ENCODE measurements at regions not wholly inside any gene's neighbourhood (a gene's known extent, or its start where the extent isn't known, plus 50 kb on each side); places are given as distances from the start of the nearest gene placed in this dataset.

GRCh38 chr2:7931808-7932207 lies 750.0 kb upstream of the ID2 start:
- no peak for DNase-seq (ENCODE audit: low read depth)

GRCh38 chr2:7933672-7934071 lies 748.2 kb upstream of the ID2 start:
- no peak for DNase-seq (ENCODE audit: low read depth)

- no peak for DNase-seq (ENCODE audit: low read depth)
Observed at GRCh38 chr2:7934476-7934875, 747.4 kb upstream of the ID2 start.

- DNase-seq (ENCODE audit: low read depth): no peak
Observed at GRCh38 chr2:7937082-7937481, 744.8 kb upstream of the ID2 start.

GRCh38 chr2:7940723-7941122 lies 741.1 kb upstream of the ID2 start:
- DNase-seq (ENCODE audit: low read depth): no peak

GRCh38 chr2:7943446-7943845 lies 738.4 kb upstream of the ID2 start:
- no peak for DNase-seq (ENCODE audit: low read depth)

GRCh38 chr2:7945026-7945425 lies 736.8 kb upstream of the ID2 start:
- no peak for DNase-seq (ENCODE audit: low read depth)

- no peak for DNase-seq (ENCODE audit: low read depth)
Observed at GRCh38 chr2:7950035-7950612, 731.7 kb upstream of the ID2 start.

- DNase-seq (ENCODE audit: low read depth): no peak
Observed at GRCh38 chr2:7951001-7951400, 730.9 kb upstream of the ID2 start.

- no peak for DNase-seq (ENCODE audit: low read depth)
Observed at GRCh38 chr2:7951490-7951889, 730.4 kb upstream of the ID2 start.

GRCh38 chr2:7952046-7952745 lies 729.7 kb upstream of the ID2 start:
- DNase-seq (ENCODE audit: low read depth): no peak

GRCh38 chr2:7953195-7953594 lies 728.7 kb upstream of the ID2 start:
- DNase-seq (ENCODE audit: low read depth): no peak

- no peak for DNase-seq (ENCODE audit: low read depth)
Observed at GRCh38 chr2:7954234-7954633, 727.6 kb upstream of the ID2 start.

- no peak for DNase-seq (ENCODE audit: low read depth)
Observed at GRCh38 chr2:7956126-7956689, 725.6 kb upstream of the ID2 start.

GRCh38 chr2:7961550-7961949 lies 720.3 kb upstream of the ID2 start:
- no peak for DNase-seq (ENCODE audit: low read depth)

- no peak for DNase-seq (ENCODE audit: low read depth)
Observed at GRCh38 chr2:7962161-7962560, 719.7 kb upstream of the ID2 start.

GRCh38 chr2:7963787-7964186 lies 718.1 kb upstream of the ID2 start:
- DNase-seq (ENCODE audit: low read depth): no peak

- no peak for DNase-seq (ENCODE audit: low read depth)
Observed at GRCh38 chr2:7966032-7966431, 715.8 kb upstream of the ID2 start.

GRCh38 chr2:7967707-7968405 lies 714.0 kb upstream of the ID2 start:
- DNase-seq (ENCODE audit: low read depth): no peak

GRCh38 chr2:7969756-7970515 lies 711.9 kb upstream of the ID2 start:
- no peak for DNase-seq (ENCODE audit: low read depth)

GRCh38 chr2:7971248-7971647 lies 710.6 kb upstream of the ID2 start:
- no peak for DNase-seq (ENCODE audit: low read depth)

- DNase-seq (ENCODE audit: low read depth): no peak
Observed at GRCh38 chr2:7971841-7972240, 710.0 kb upstream of the ID2 start.

All from ELR (cell line).